ENCODE measurements at regions not wholly inside any gene's neighbourhood (a gene's known extent, or its start where the extent isn't known, plus 50 kb on each side); places are given as distances from the start of the nearest gene placed in this dataset.

DNA sequence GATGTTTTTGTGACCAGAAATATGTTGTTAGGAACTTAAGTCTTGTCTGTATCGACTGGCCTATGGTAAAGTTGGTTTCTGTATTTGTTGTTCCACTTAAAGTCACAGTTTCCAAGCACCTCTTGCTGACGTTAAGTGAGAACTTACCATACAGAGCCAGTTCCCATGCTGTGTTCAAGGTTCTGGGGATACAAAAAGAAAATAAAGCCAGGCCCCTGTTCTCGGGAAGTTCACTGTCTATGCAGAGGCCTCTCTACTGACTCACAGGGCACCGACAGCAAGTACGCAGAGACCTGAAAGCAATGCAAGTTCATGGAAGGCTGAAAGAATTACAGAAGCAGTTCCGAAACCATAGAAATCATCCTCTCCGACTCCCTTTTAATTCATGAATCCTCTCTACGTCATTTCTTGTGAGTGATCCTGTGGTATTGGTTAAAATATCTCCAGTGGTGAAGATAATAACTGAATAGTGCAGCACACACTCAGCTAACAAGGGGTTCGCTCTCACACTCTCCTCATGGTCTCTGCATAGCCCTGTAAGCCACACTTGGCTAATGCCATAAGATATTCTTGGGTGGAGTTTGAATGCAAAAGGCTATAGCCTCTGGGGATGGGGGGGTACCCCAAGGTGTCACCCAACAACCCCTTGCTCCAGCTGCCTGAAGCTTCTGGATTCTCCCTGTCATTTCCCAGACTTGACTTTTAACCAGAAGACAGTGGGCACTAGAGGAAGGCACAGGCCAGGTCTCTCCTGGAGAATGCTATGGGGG is 91.2 kb upstream of the EXOC2 start:
- no peaks in the 10 kb centered on the region for H3K9me3 Mint-ChIP-seq (ENCODE audit: low read depth)
- H3K27ac Mint-ChIP-seq (ENCODE audit: unreplicated experiment), result no peak overlapping the region
- DNase-seq (ENCODE audit: low spot score), result no peak
- peaks cover 20% of the 10 kb centered on the region for H3K27me3 Mint-ChIP-seq (ENCODE audit: low read depth)
- no peak overlapping the region for H3K4me3 Mint-ChIP-seq (ENCODE audit: unreplicated experiment)
- no peaks in the 10 kb centered on the region for H3K4me1 Mint-ChIP-seq (ENCODE audit: low read depth)
- no peaks in the 10 kb centered on the region for H3K36me3 Mint-ChIP-seq (ENCODE audit: low read depth)
- TF ChIP-seq, protein P1, sequence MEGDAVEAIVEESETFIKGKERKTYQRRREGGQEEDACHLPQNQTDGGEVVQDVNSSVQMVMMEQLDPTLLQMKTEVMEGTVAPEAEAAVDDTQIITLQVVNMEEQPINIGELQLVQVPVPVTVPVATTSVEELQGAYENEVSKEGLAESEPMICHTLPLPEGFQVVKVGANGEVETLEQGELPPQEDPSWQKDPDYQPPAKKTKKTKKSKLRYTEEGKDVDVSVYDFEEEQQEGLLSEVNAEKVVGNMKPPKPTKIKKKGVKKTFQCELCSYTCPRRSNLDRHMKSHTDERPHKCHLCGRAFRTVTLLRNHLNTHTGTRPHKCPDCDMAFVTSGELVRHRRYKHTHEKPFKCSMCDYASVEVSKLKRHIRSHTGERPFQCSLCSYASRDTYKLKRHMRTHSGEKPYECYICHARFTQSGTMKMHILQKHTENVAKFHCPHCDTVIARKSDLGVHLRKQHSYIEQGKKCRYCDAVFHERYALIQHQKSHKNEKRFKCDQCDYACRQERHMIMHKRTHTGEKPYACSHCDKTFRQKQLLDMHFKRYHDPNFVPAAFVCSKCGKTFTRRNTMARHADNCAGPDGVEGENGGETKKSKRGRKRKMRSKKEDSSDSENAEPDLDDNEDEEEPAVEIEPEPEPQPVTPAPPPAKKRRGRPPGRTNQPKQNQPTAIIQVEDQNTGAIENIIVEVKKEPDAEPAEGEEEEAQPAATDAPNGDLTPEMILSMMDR (IDR thresholded peaks at IDR 0.05), result no peak

DNA sequence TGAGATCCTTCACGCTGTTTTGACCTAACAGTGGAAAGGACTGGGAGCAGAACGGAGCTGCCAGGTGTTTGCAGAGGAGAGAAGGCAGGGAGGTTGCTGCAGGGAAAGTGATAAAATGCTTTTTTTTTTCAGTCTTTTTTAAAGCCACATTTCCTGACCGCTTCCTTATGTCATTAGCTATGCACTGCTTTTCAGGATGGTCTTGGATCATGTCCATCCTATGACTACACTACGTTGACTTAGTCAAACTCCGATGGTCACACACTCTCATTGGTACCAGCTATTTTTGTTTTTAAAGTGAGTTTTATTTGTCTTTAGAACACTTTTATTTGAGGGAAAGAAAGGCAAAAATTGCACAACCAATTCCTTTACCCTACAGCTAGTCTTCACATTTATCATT is 89.2 kb upstream of the EXOC2 start:
- no peak for DNase-seq (ENCODE audit: low spot score)
- Mint-ChIP-seq H3K4me1 (ENCODE audit: low read depth) (no peaks in the 10 kb centered on the region), H3K27ac (ENCODE audit: unreplicated experiment) (no peak overlapping the region), H3K27me3 (ENCODE audit: low read depth) (peaks cover 14% of the 10 kb centered on the region), H3K9me3 (ENCODE audit: low read depth) (no peaks in the 10 kb centered on the region), H3K36me3 (ENCODE audit: low read depth) (no peaks in the 10 kb centered on the region), H3K4me3 (ENCODE audit: unreplicated experiment) (no peak overlapping the region)
- TF ChIP-seq, protein P1 (IDR thresholded peaks at IDR 0.05), result no peak

DNA sequence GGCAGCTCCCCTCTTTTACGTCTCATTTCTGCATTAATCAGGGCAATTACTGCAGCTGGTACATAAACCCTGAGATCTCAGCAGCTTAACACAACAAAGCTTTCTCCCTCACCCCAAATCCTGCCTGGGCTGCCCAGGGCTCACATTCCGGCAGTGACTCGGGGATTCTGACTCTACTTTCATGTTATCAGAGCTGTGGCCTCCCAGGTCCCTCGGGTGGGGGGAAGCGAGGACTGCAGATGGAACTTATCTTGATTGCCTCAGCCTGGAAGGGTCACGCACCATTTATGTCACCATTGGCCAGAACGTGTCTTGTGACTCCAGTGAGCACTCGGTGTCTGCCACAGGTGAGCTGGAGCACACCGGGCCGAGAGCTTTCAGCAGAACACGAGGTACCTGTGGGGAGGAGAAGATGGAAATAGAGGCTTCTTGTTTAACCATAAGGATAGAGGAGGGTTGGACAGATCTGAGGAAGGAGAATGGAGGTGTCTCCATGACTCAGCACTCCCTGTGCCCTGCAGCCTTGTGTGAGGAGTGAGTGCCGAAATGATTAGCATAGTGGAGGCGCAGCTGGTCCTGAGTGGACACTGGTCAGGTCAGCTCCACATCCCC is 88.5 kb upstream of the EXOC2 start:
- no peaks in the 10 kb centered on the region for H3K9me3 Mint-ChIP-seq (ENCODE audit: low read depth)
- no peaks in the 10 kb centered on the region for H3K36me3 Mint-ChIP-seq (ENCODE audit: low read depth)
- H3K4me1 Mint-ChIP-seq (ENCODE audit: low read depth), result peaks cover under 1% of the 10 kb centered on the region
- H3K4me3 Mint-ChIP-seq (ENCODE audit: unreplicated experiment), result no peak overlapping the region
- peaks cover 16% of the 10 kb centered on the region for H3K27me3 Mint-ChIP-seq (ENCODE audit: low read depth)
- H3K27ac Mint-ChIP-seq (ENCODE audit: unreplicated experiment), result no peak overlapping the region
- TF ChIP-seq, protein P1 (IDR thresholded peaks at IDR 0.05), result no peak
- no peak for DNase-seq (ENCODE audit: low spot score)

DNA sequence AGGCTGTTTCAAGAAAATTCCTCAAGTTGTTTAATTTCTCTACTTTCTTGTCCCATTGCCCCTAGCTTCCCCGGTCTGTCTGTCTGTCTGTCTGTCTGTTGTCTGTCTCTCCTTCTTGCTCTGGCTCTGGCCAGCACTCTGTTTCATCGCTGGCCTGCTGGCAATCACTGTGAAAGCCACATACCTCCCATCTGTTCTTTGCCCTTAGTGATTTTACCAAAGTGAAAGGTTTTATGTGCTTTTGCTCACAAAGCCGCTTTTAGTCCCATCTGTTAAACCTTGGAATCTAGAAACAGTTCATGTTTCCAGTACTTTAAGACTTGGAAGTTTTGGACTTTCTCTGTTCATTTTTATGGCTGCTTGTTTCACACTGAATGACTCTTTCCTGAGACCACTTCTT is 87.8 kb upstream of the EXOC2 start:
- TF ChIP-seq, protein P1 (IDR thresholded peaks at IDR 0.05), result no peak
- Mint-ChIP-seq H3K27ac (ENCODE audit: unreplicated experiment) (no peak overlapping the region), H3K4me3 (ENCODE audit: unreplicated experiment) (no peak overlapping the region), H3K4me1 (ENCODE audit: low read depth) (peaks cover 7% of the 10 kb centered on the region), H3K9me3 (ENCODE audit: low read depth) (no peaks in the 10 kb centered on the region), H3K36me3 (ENCODE audit: low read depth) (no peaks in the 10 kb centered on the region), H3K27me3 (ENCODE audit: low read depth) (peaks cover 16% of the 10 kb centered on the region)
- no peak for DNase-seq (ENCODE audit: low spot score)

DNA sequence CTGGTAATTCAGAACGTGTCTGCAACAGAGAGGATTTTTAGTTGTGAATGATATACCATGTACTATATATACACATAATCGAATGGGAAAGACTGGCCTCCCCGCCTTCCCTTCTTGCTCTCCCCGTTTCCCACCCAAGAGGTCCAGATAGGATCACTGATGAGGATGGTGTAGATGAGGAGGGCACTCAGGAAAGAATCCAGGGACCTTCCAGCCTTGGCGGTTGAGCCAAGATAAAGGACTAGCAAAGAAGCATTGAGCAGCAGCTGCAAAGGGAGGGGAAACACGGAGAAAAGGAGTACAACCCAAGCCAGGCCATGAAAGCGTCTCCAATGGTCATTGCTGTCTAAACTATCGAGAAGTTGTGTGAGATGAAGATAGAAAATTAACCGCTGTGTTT is 84.0 kb upstream of the EXOC2 start:
- peaks cover 8% of the 10 kb centered on the region for H3K9me3 Mint-ChIP-seq (ENCODE audit: low read depth)
- peaks cover 7% of the 10 kb centered on the region for H3K4me1 Mint-ChIP-seq (ENCODE audit: low read depth)
- peaks cover 5% of the 10 kb centered on the region for H3K36me3 Mint-ChIP-seq (ENCODE audit: low read depth)
- TF ChIP-seq, protein P1 (IDR thresholded peaks at IDR 0.05), result no peak
- no peak for DNase-seq (ENCODE audit: low spot score)
- peaks cover 18% of the 10 kb centered on the region for H3K27me3 Mint-ChIP-seq (ENCODE audit: low read depth)
- H3K27ac Mint-ChIP-seq (ENCODE audit: unreplicated experiment), result no peak overlapping the region
- H3K4me3 Mint-ChIP-seq (ENCODE audit: unreplicated experiment), result no peak overlapping the region

Measured in chondrocyte (in vitro differentiated cells).